HG03378 (cell line): ENCODE measurements at regions not wholly inside any gene's neighbourhood (a gene's known extent, or its start where the extent isn't known, plus 50 kb on each side); places are given as distances from the start of the nearest gene placed in this dataset.

Experiments used
- ATAC-seq: cut with Tn5 transposase; IDR thresholded peaks from one replicate; pipeline ENCODE4 v1.9.1; 2021; ENCODE audit warnings: mild to moderate bottlenecking, moderate library complexity; ENCODE audit not compliant: unreplicated experiment

DNA sequence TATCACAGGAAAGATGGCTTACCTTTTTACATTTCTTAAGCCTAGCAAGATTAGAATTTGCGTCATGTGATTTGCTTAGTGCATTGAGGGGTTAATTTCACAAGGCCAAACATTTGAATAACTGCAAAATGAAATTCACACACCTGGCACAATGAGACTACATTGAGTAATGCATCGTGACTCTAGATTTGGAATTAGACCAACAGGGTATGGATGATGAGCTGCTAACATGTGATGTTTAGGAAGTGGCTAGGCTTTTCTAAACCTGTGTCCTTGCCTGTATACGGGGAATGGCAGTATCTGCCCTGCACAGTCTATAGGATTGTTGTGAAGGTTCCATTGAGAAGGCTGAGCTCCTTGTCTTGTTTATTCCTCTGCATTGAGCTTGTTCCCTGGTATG, 160.1 kb downstream of the MFSD1 start:
- no peak for ATAC-seq

DNA sequence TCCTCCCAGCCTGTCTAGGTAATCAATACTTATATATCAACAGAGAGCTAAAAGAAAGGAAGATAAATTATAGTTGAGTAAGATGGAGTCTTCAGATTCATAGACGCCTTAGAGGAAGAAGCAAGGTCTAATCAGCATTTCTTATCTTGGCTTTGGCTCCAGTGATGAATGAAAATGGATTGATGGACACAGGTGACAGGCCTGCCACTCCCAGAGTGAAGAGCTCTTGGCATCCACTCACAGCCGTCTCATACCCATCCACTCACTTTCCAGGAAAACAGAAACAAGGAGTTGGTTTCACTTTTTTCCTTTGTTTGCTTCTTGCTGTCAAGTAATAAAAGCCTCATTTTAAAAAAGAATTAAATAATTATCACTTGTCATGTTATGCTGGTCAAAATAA, 168.2 kb downstream of the MFSD1 start:
- ATAC-seq = no peak

DNA sequence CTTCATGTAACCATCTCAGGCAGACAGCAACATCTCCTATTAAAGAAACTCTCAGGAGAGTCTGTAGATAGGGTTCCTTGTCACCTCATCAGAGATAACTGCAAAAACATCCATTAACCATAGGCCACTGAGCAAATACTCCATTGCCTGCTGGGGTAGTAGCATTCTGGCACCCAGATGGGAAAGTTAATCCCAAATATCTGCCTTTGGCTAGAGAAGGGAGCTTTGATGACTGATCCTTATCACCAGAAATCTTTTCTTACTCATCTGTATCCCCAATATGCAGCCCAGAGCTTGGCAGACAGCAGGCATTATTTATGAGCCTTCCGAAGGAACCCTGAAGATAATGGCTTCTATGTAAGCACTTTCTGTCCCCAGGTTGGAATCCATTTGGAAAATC, 173.1 kb downstream of the MFSD1 start:
- no peak for ATAC-seq

DNA sequence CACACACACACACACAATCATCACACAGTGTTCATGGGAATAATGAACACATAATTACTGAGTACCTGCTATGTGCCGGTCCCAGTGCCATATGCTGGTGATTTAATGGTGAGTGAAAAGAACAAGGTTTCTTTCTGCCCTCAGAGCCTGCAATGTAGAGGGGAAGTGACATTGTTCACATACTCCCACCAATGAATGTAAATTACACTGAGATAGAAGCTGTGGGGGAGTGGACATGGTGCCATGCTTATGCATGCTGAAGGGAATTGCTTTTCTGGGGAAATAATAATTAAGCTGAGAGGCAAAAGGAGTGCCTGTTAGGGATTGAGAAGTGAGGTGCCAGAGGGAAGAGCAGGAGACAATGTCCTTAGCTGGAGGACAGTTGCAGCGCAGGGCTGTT, 175.1 kb downstream of the MFSD1 start:
- no peak for ATAC-seq

DNA sequence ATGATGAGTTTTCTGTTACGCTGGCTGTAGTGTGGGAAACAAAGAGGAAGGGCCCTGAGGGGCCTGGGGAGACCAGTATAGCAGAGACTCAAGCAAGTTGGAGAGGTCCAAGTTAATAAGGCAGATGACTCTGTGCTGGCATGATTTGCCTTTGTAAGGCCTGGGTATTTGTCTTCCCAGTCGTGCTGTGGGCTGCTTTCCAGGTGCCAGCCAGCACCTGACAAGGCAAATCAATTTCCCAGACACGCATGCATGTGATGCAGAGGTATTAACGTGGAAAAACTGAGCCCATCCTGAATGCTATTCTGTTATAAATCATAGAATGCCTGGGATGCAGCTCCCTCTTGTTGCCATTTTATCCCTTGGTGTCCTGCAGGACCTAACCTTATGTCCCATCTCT, 175.6 kb downstream of the MFSD1 start:
- no peak for ATAC-seq

DNA sequence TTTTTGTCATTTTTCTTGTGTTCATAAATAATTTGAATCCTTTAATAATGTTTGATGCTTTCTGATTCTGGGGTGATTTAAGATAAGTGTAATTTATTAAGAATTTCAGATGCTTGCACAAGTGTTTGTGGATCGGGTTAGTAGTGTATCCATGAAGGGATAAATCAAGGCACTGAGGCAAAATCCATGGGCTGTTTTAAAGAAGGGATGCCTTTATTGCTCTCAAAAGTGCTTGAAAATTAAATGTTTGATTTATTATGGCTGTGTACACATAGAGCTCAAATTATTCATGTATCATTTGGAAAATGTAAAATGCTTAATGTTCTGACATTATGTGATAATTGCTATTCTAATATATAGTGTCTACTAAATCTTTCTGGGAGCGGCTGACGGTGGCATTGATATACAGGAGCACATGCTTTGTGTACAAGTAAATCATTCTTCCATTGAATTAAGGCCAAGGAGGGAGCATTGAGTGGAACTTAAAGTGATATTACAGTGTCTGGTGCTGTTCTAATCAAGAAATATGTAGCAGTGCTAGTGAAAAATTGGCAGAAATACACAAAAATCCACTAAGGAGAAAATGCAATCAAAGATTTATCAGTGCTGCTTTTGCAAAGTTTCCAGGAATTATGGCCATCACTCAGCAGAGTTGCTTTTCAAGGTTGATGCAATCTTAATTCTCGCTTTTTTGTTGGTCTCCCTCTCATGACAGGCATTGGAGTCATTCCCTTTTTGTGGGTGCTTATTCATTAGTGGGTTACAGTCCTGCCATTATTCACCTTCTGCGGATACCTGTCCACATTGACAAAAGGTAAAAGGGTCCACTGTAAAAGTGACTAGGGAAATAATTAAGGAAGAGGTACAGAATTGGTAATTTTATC, 181.6 kb downstream of the MFSD1 start:
- no peak for ATAC-seq

DNA sequence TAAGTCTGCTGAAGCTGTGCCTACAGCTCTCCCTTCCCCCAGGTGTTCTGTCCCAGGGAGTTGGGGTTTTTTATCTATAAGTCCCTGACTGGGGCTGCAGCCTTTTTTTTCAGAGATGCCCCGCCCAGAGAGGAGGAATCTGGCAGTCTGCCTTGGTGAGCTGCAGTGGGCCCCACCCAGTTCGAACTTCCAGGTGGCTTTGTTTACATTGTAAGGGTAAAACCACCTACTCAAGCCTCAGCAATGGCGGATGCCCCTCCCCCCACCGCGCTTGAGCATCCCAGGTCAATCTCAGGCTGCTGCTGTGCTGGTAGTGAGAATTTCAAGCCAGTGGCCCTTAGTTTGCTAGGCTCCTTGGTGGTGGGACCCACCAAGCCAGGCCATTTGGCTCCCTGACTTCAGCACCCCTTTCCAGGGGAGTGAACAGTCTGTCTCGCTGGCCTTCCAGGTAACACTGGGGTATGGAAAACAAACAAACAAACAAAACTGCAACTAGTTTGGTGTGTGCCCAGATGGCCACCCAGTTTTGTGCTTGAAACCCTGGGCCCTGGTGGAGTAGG, 189.4 kb downstream of the MFSD1 start:
- no peak for ATAC-seq

DNA sequence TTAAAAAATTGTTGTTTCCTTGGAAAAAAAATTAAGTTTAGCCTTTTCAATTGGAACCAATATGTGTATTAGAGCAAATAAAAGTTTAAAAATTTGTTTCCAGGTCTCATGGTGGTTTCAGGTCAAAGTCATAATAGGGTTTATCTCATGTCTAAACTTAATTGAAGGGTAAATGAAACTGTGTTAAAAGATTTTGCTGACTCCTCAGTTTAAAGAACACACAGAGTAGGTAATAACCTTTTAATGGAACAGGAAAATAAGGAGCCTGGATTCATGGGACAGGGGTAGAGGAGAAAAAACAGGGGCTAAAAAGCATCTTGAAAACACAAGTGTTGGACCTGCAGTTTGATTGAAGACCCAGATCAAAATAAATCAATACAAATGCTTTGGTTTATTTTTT, 190.6 kb downstream of the MFSD1 start:
- ATAC-seq = no peak

DNA sequence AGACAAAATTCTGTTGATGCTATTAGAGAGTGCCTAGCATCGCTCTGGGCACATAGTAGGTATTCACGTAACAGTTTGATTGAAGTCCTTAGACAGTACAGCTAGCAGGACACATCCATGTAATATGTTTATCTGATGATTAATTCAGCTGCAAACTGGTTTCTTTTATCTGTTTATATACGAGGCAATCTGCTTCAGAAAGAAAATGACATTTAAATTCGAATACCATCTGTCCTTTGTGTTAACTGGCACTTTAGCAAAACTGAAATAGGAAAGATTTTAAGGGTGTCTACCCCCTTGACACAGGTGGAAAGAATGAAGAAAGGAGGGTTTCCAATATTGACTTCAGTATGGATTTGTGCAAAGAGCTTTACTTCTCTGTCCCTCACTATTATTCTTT, 192.5 kb downstream of the MFSD1 start:
- no peak for ATAC-seq

DNA sequence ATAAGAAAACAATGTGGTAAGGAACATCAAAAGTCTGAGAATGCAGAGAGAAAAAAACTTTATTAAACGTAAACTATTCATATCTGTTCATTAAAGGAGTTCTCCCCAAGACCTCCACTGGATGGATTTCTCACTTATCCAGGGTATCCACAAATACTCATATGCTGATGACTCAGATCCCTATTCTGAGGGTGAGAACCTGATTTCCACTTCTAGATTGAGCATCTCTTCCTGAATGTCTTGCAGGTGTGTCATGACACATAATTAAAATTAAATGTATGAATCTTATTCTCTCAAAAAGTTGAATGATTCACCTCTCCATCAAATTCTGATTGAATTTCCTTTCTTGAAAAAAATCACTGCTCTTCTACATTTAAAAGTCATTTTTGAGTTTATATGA, 199.9 kb downstream of the MFSD1 start:
- ATAC-seq = no peak

DNA sequence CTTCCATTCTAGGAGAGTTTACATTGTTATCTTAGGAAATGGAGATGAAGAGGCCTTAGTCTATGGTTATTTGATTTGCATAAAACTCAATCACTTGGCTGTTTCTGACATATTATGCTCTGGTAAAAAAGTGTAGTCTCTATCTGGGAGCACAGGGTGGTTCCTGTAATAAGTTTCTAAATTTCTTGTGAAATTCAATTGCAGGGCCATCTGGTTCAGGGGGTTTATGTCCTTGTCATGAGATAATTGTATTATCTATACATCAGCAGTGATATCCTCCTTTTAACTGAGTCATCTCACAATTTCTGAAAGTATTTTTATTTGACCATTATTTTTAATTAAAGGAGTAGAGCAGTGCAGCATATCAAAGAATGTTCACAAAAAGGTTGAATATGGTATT, 203.3 kb downstream of the MFSD1 start:
- no peak for ATAC-seq

DNA sequence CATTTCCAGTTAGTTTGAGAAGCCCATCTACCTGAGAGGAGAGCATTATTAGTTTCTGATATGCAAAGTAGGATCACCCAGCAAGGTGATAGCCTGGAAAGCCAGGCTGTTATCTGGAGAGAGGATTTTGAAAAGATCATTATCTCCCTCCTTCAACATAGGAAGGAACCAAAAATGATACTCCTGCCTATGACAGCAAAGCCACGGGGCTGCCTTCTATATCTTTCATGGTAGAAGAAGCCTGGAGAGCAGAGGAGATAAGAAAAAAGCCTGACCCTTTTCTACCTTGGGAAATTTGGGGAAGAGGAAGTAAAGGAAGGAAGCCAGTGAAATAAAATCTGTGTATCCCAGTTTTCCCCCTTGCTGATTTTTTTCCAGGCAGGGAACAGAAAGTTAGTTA, 205.5 kb downstream of the MFSD1 start:
- ATAC-seq = no peak

DNA sequence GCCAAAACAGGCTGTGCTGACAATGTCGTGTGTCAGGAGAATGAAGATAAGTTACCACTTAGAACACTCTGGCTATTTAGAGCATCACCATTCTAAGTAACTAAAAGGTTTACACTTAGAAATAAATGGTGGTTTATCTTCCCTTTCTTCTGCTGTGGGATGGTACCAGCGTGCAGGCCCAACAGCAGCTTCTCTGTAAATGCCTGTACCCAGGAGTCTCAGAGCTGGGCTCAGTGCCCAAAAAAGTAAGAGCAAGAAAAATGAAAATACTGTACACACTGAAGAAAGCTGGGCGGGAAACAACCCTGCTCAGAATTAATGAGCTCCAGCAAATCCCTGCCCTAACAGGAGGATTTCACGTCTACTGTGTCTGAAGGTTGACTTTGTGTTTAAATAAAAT, 206.5 kb downstream of the MFSD1 start:
- ATAC-seq = no peak

DNA sequence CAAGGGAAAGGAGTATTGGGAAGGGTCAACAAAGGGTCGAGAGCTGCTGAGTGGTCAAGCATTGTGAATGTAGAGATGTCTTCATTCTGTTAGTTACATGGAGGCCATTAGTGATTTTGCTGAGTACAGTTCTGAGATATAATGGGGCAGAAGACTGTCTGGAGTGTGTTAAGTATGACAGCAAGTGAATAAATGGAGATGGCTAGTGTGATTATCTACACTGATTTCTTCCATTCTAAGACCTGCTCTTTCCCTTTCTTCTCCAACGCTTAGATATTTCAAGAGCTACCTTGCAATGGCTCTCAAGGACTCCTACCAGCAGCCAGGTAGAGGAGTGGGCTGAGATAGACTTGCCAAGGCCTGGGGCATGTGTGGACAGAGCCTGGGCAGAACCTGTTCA, 216.5 kb downstream of the MFSD1 start:
- ATAC-seq = no peak

DNA sequence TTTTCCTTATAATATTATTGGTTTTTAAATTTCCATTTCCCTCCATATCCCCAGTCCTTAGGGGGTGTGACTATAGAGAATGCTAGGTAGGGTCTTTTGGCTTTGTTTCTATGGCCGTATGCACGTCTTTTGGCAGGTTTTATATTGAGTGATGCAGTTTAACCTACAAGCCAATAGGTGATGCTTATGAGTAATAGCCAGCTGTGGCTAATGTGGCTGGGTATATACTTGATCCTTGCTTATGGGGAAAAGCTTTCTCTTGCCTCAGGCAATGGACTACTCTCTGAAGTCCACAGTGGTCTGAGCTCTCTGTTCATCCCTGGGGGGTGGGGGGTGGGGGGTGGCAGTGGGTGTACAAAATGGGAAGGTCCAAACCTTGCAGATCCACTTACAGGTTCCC, 223.9 kb downstream of the MFSD1 start:
- ATAC-seq = no peak

DNA sequence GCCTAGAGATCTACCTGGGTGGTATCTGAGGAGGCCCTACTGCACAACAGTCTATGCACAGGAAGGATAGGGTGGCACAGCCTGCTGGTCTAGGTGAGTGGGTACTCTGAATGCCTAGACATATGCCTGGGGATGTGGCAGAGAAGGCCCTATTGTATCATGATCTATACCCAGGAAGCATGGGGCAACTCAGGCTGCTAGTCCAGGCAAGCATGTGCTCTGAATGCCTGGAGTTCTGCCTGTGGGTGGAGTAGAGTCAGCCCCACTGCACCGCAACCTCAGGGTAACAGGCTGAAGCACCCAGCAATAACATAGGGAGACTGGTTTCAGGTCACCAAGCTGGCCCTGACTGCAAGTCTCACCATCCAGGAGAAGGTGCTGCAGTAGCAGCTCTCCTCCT, 224.7 kb downstream of the MFSD1 start:
- ATAC-seq = no peak

DNA sequence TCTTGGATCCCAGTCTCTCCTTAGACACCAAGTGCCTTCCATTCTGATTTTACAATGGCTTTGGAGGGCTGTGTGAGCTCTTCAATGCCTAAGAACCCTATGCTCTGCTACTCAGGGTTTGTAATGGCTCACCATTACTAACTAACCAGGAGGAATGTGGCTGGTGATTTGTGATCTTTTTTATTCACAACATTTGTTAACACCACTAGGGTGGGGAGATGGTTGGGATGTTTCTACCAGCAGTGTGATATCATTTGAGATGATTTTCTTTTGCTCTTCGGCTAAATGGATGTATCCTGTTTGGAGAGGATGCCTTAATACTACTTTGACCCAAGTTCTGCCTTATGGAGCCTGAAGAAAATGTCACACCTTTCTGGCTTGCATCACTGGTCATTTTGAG, 226.9 kb downstream of the MFSD1 start:
- no peak for ATAC-seq

DNA sequence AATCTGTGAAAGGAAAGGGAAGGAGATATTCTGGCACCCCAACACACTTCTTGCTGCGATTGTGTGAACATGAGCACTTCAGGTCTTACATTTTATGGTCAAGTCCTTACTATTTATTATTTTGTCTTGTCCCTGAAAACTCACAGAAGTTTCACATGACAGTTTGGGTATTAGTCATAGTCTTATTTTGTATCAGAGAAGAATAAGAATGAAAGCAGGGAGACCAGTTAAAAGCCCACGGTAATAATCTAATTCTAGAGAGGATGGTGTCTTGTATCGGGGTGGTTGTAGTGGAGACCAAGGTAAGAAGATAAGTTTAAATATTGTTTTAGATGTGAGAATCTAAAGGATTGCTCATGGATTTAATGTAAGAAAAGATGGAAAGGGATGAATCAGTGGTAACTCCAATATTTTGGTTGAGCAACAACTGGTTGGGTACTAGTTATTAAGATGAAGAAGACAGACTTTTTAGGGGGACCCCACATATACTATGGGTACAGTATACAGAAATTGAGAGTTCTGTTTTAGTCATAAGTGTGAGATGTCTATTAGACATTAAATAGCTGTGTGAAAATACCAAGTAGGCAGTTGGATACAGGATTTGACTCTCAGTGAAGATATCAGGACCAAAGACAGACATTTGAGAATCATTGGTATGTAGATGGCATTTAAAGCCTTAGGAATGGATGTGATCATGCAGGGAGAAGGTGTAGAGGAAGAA, 227.6 kb downstream of the MFSD1 start:
- peak; percentile 93 for ATAC-seq

DNA sequence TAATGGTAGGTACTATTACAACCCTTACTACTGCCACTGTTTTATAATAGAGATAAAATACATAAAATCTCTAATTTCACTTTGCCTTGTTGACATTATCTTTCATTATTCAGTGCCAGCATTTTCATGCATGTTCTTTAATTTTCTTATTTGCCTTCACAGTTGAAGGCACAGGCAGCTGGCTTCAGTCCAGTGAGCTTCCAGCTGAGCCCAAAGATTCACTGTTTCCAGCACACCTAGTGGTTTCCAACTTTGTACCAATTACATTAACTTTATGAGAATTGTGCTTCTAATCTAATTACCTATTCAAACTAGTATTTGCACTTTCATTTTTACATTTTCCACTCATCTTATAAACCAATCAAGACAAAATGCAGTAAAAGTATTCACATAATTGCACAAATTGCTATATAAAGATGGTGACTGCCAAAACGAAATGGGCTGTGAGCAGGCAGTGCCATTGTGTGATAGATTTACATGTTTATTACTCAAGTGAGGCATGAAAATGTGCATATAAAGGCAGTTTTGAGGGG, 228.3 kb downstream of the MFSD1 start:
- no peak for ATAC-seq

DNA sequence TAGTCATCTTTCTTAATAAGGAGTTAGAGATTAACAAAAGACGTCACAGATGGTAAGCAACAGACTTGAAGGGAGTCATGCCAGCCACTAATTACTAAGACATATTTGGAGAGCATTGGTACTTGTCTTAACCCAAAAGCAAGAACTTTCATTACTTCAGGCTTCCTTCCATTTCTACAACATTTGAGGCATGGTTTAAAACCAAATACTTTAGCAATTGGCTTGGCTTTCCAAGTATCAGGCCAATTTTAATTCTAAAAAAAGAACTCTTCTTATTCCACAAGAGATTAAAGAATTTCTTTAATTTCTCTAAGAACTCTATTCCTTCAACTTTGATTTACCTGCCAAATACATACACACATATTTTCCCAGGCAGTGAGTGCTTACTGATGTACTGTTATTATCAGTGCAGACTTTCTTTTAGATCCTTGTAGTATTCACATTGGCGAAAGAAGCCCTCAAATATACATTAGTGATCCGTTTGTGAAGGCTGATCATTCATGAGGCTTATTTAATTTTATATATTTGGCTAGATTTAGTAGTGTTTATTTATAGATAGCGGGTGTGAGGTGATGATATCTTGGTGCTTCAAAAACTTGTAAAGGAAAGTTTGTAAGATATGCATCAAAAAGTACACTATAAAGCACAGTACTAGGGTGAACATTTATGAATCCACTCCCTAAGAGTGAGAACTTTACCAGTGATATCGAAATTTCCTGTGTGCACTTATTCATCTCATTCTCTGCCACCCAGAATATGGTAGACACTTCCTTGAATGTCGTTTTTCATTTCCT, 229.2 kb downstream of the MFSD1 start:
- no peak for ATAC-seq

DNA sequence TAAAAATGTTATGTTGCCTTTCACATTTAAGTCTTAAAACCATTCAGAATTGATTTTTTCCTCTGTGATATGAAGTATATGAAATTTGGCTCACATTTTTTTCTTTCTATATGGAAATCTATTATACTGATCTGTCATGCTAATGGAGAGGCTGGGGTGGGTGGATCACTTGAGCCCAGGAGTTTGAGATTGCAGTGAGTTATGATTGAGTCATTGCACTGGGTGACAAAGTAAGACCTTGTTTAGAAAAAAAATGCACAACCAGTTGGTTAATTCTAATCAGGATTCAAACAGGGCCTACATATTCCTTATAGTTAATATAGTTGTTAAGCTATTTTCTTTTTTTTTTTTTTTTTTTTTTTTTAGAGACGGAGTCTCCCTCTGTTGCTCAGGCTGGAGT, 230.5 kb downstream of the MFSD1 start:
- ATAC-seq = no peak
